GM18520 (cell line): ENCODE measurements at regions not wholly inside any gene's neighbourhood (a gene's known extent, or its start where the extent isn't known, plus 50 kb on each side); places are given as distances from the start of the nearest gene placed in this dataset.
A peak's percentile ranks its signal among the peaks of the same experiment; 100 is the strongest.
"Not testable (repeated sequence)": the region's sequence is repeated elsewhere in the genome, so short reads cannot be mapped to it uniquely, and the experiment has no call there.

ENCODE experiments used
- ATAC-seq: cut with Tn5 transposase; IDR thresholded peaks from one replicate; pipeline ENCODE4 v1.9.1; 2021; ENCODE audit not compliant: unreplicated experiment

DNA sequence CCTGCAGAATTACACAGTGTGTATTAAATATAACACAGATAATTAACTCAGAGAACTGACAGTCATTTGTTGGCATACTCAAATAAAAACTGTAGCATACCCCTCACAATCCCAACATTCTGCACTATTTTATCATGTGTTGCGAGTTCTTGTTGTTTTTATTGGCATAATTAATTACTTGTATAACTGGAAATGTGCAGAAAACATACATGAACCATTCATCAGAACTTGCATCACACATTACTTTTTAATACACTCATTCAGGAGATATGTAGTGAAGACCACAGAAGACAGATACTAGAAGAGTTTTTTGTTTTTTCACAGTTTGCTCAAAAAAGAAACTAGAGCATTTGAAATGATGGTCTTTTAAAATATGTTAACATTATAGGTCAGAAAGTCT is 74.6 kb upstream of the NEIL3 start:
- ATAC-seq: no peak

GRCh38 chr4:177236886-177237285 is 72.8 kb upstream of the NEIL3 start:
- no peak for ATAC-seq

- no peak for ATAC-seq
These were observed 72.4 kb upstream of the NEIL3 start for GRCh38 chr4:177237291-177237690.

- no peak for ATAC-seq
These were observed 70.2 kb upstream of the NEIL3 start for GRCh38 chr4:177239477-177239876.

DNA sequence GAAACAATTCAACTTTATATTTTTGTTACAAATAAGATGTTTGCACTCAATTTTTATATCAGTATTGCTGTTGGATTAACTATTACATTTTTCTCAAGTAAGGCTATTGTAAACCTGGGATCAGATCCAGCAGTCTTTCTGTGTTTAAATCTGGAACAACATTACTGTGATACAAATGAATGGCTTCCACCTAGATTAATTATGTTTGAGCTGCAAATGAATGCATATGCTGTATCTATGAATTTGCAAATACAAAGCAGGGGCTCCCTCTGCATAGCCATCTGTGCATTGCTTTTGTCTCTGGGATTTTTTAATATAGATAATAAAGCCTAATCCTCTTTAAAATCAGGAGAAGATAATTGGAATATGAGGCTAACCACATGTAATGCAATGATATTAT is 69.8 kb upstream of the NEIL3 start:
- ATAC-seq: no peak

DNA sequence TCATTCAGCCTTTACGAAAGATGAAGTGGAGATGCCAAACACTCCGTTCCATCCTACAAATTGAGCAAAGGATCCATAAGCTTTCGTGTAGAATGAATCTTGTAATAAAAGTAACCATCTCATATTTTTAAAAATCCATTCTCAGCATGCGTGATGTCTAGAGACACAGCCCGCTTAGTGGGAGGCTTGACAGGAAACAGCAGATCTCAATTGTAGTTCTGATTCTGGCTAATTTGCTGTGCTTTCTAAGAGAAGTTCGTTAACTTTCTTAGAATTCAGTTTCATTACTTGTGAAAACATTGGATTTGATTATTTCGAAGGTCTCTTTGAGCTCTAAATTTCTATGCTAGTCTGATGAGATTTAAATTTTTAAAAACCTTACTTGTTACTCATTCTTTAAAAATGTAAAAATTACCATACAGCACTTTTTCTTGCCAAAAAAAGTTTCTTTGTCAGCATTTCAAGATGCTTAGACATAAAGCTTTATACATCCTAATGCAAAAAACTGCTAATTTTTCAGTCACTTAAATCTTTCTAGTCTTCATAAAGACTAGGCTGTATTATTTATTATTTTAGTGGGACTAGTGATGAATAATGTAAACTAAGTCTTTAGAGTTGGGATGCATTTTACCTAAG is 66.9 kb upstream of the NEIL3 start:
- ATAC-seq: no peak

- no peak for ATAC-seq
These were observed 62.8 kb upstream of the NEIL3 start for GRCh38 chr4:177246641-177247584.

- ATAC-seq: peak; percentile 95
These were observed 59.5 kb upstream of the NEIL3 start for GRCh38 chr4:177250056-177250696.

GRCh38 chr4:177251237-177251636 is 58.4 kb upstream of the NEIL3 start:
- no peak for ATAC-seq

GRCh38 chr4:177255359-177255758 is 54.3 kb upstream of the NEIL3 start:
- ATAC-seq: no peak

DNA sequence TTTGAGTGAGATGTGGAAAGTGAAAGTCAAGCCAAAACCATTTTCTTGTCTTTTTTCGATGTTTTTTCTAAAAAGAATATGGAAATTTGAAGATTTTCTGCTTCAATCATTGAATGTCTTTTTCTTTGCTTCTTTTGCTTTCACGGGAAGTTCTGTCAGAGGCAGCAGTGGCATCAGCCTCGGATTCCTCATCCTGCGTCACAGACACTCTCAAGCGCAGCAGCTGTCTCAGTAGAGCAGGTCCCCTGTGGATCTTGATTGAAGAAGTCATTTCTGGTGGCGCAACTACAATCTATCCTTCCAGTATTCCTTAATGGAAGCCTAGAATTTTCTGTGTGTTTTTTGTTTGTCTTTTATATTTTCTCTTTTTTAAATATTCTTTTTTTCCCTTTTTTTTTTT is 52.7 kb upstream of the NEIL3 start:
- ATAC-seq: no peak

GRCh38 chr4:177259466-177259865 is 50.2 kb upstream of the NEIL3 start:
- ATAC-seq: not testable (repeated sequence)
